SKM-1 (cell line): ENCODE measurements at regions not wholly inside any gene's neighbourhood (a gene's known extent, or its start where the extent isn't known, plus 50 kb on each side); places are given as distances from the start of the nearest gene placed in this dataset.

Source experiments
- DNase-seq: peaks from one replicate; lab custom pipeline; 2025; ENCODE audit not compliant: unreplicated experiment; lab: John Stamatoyannopoulos, UW

GRCh38 chr13:34647379-34648150, 294.5 kb upstream of the NBEA start:
- DNase-seq: no peak

GRCh38 chr13:34654203-34654602, 287.9 kb upstream of the NBEA start:
- DNase-seq: no peak

- no peak for DNase-seq
Observed at GRCh38 chr13:34654647-34655046, 287.4 kb upstream of the NBEA start.

GRCh38 chr13:34655554-34655953, 286.5 kb upstream of the NBEA start:
- no peak for DNase-seq

GRCh38 chr13:34657716-34658115, 284.4 kb upstream of the NBEA start:
- no peak for DNase-seq

- DNase-seq: no peak
Observed at GRCh38 chr13:34667286-34668218, 274.5 kb upstream of the NBEA start.

- no peak for DNase-seq
Observed at GRCh38 chr13:34671137-34671536, 270.9 kb upstream of the NBEA start.

- DNase-seq: no peak
Observed at GRCh38 chr13:34672631-34673030, 269.4 kb upstream of the NBEA start.

GRCh38 chr13:34675626-34676025, 266.4 kb upstream of the NBEA start:
- DNase-seq: no peak

GRCh38 chr13:34678154-34678553, 263.9 kb upstream of the NBEA start:
- no peak for DNase-seq

GRCh38 chr13:34681405-34681955, 260.6 kb upstream of the NBEA start:
- DNase-seq: no peak

- no peak for DNase-seq
Observed at GRCh38 chr13:34695063-34695462, 247.0 kb upstream of the NBEA start.

GRCh38 chr13:34696296-34696695, 245.8 kb upstream of the NBEA start:
- no peak for DNase-seq

GRCh38 chr13:34696741-34697140, 245.3 kb upstream of the NBEA start:
- no peak for DNase-seq

- DNase-seq: no peak
Observed at GRCh38 chr13:34698945-34699344, 243.1 kb upstream of the NBEA start.

GRCh38 chr13:34700155-34700554, 241.9 kb upstream of the NBEA start:
- DNase-seq: no peak

GRCh38 chr13:34701919-34702318, 240.2 kb upstream of the NBEA start:
- no peak for DNase-seq

GRCh38 chr13:34708566-34709313, 233.3 kb upstream of the NBEA start:
- no peak for DNase-seq

- no peak for DNase-seq
Observed at GRCh38 chr13:34719060-34719875, 222.8 kb upstream of the NBEA start.

- no peak for DNase-seq
Observed at GRCh38 chr13:34720618-34721017, 221.5 kb upstream of the NBEA start.
